ENCODE measurements at regions not wholly inside any gene's neighbourhood (a gene's known extent, or its start where the extent isn't known, plus 50 kb on each side); places are given as distances from the start of the nearest gene placed in this dataset.
"Not testable (repeated sequence)": the region's sequence is repeated elsewhere in the genome, so short reads cannot be mapped to it uniquely, and the experiment has no call there.

- Histone ChIP-seq H3K9me3 (ENCODE audit: control insufficient read depth, low read depth, low read length) (no peaks in the 10 kb centered on the region), H3K36me3 (ENCODE audit: control insufficient read depth, low read depth, low read length) (no peaks in the 10 kb centered on the region), H3K27ac (ENCODE audit: low read length) (no peak overlapping the region), H3K4me3 (ENCODE audit: low read length) (peak overlapping the region; percentile 40), H3K4me1 (ENCODE audit: control insufficient read depth, low read depth, low read length) (peaks cover 11% of the 10 kb centered on the region), H3K9ac (ENCODE audit: low read length) (peak overlapping the region; percentile 15), H3K27me3 (ENCODE audit: control insufficient read depth, insufficient read depth, low read length) (peaks cover 22% of the 10 kb centered on the region)
Measured at GRCh38 chr13:24931450-24932251, 164.3 kb upstream of the PABPC3 start.

- not testable (repeated sequence) for H3K9ac ChIP-seq (ENCODE audit: low read length); H3K9me3 ChIP-seq (ENCODE audit: control insufficient read depth, low read depth, low read length); H3K4me3 ChIP-seq (ENCODE audit: low read length); H3K36me3 ChIP-seq (ENCODE audit: control insufficient read depth, low read depth, low read length); H3K27ac ChIP-seq (ENCODE audit: low read length)
- peaks cover 16% of the 10 kb centered on the region for H3K4me1 ChIP-seq (ENCODE audit: control insufficient read depth, low read depth, low read length)
- peaks cover 23% of the 10 kb centered on the region for H3K27me3 ChIP-seq (ENCODE audit: control insufficient read depth, insufficient read depth, low read length)
Measured at GRCh38 chr13:24933106-24934023, 162.6 kb upstream of the PABPC3 start.

- not testable (repeated sequence) for H3K27ac ChIP-seq (ENCODE audit: low read length); H3K9ac ChIP-seq (ENCODE audit: low read length); H3K9me3 ChIP-seq (ENCODE audit: control insufficient read depth, low read depth, low read length); H3K36me3 ChIP-seq (ENCODE audit: control insufficient read depth, low read depth, low read length); H3K4me3 ChIP-seq (ENCODE audit: low read length)
- H3K4me1 ChIP-seq (ENCODE audit: control insufficient read depth, low read depth, low read length) = peaks cover 16% of the 10 kb centered on the region
- peaks cover 27% of the 10 kb centered on the region for H3K27me3 ChIP-seq (ENCODE audit: control insufficient read depth, insufficient read depth, low read length)
Measured at GRCh38 chr13:24934024-24934385, 161.9 kb upstream of the PABPC3 start.

GRCh38 chr13:24938966-24939365, 157.0 kb upstream of the PABPC3 start:
- H3K27ac ChIP-seq (ENCODE audit: low read length) = no peak overlapping the region
- peaks cover 5% of the 10 kb centered on the region for H3K27me3 ChIP-seq (ENCODE audit: control insufficient read depth, insufficient read depth, low read length)
- no peak overlapping the region for H3K9ac ChIP-seq (ENCODE audit: low read length)
- no peaks in the 10 kb centered on the region for H3K9me3 ChIP-seq (ENCODE audit: control insufficient read depth, low read depth, low read length)
- H3K4me3 ChIP-seq (ENCODE audit: low read length) = no peak overlapping the region
- no peaks in the 10 kb centered on the region for H3K36me3 ChIP-seq (ENCODE audit: control insufficient read depth, low read depth, low read length)
- H3K4me1 ChIP-seq (ENCODE audit: control insufficient read depth, low read depth, low read length) = peaks cover 4% of the 10 kb centered on the region

GRCh38 chr13:24941023-24941713, 154.8 kb upstream of the PABPC3 start:
- H3K36me3 ChIP-seq (ENCODE audit: control insufficient read depth, low read depth, low read length); H3K9ac ChIP-seq (ENCODE audit: low read length); H3K9me3 ChIP-seq (ENCODE audit: control insufficient read depth, low read depth, low read length); H3K4me3 ChIP-seq (ENCODE audit: low read length); H3K27me3 ChIP-seq (ENCODE audit: control insufficient read depth, insufficient read depth, low read length); H3K27ac ChIP-seq (ENCODE audit: low read length); H3K4me1 ChIP-seq (ENCODE audit: control insufficient read depth, low read depth, low read length): not testable (repeated sequence)

GRCh38 chr13:24943136-24943535, 152.8 kb upstream of the PABPC3 start:
- H3K27me3 ChIP-seq (ENCODE audit: control insufficient read depth, insufficient read depth, low read length) = peaks cover 5% of the 10 kb centered on the region

GRCh38 chr13:24944073-24944472, 151.9 kb upstream of the PABPC3 start:
- not testable (repeated sequence) for H3K9ac ChIP-seq (ENCODE audit: low read length); H3K36me3 ChIP-seq (ENCODE audit: control insufficient read depth, low read depth, low read length); H3K27ac ChIP-seq (ENCODE audit: low read length); H3K4me1 ChIP-seq (ENCODE audit: control insufficient read depth, low read depth, low read length); H3K9me3 ChIP-seq (ENCODE audit: control insufficient read depth, low read depth, low read length); H3K27me3 ChIP-seq (ENCODE audit: control insufficient read depth, insufficient read depth, low read length); H3K4me3 ChIP-seq (ENCODE audit: low read length)

More at GRCh38 chr13:24943136-24943535, 152.8 kb upstream of the PABPC3 start:
- Histone ChIP-seq H3K4me1 (ENCODE audit: control insufficient read depth, low read depth, low read length) (no peaks in the 10 kb centered on the region), H3K4me3 (ENCODE audit: low read length) (no peak overlapping the region), H3K9me3 (ENCODE audit: control insufficient read depth, low read depth, low read length) (no peaks in the 10 kb centered on the region), H3K9ac (ENCODE audit: low read length) (no peak overlapping the region), H3K36me3 (ENCODE audit: control insufficient read depth, low read depth, low read length) (no peaks in the 10 kb centered on the region), H3K27ac (ENCODE audit: low read length) (no peak overlapping the region)

- not testable (repeated sequence) for H3K27me3 ChIP-seq (ENCODE audit: control insufficient read depth, insufficient read depth, low read length); H3K9me3 ChIP-seq (ENCODE audit: control insufficient read depth, low read depth, low read length); H3K4me1 ChIP-seq (ENCODE audit: control insufficient read depth, low read depth, low read length); H3K9ac ChIP-seq (ENCODE audit: low read length); H3K36me3 ChIP-seq (ENCODE audit: control insufficient read depth, low read depth, low read length); H3K4me3 ChIP-seq (ENCODE audit: low read length); H3K27ac ChIP-seq (ENCODE audit: low read length)
Measured at GRCh38 chr13:24948977-24949376, 147.0 kb upstream of the PABPC3 start.

- not testable (repeated sequence) for H3K4me1 ChIP-seq (ENCODE audit: control insufficient read depth, low read depth, low read length); H3K4me3 ChIP-seq (ENCODE audit: low read length); H3K9me3 ChIP-seq (ENCODE audit: control insufficient read depth, low read depth, low read length); H3K27ac ChIP-seq (ENCODE audit: low read length); H3K9ac ChIP-seq (ENCODE audit: low read length); H3K36me3 ChIP-seq (ENCODE audit: control insufficient read depth, low read depth, low read length); H3K27me3 ChIP-seq (ENCODE audit: control insufficient read depth, insufficient read depth, low read length)
Measured at GRCh38 chr13:24950611-24951010, 145.3 kb upstream of the PABPC3 start.

- H3K36me3 ChIP-seq (ENCODE audit: control insufficient read depth, low read depth, low read length); H3K9me3 ChIP-seq (ENCODE audit: control insufficient read depth, low read depth, low read length); H3K27me3 ChIP-seq (ENCODE audit: control insufficient read depth, insufficient read depth, low read length); H3K4me1 ChIP-seq (ENCODE audit: control insufficient read depth, low read depth, low read length): not testable (repeated sequence)
- peak overlapping the region; percentile 69 for H3K4me3 ChIP-seq (ENCODE audit: low read length)
- H3K9ac ChIP-seq (ENCODE audit: low read length) = peak overlapping the region; percentile 63
- H3K27ac ChIP-seq (ENCODE audit: low read length) = peak overlapping the region; percentile 68
Measured at GRCh38 chr13:24967970-24968369, 128.0 kb upstream of the PABPC3 start.

GRCh38 chr13:24968416-24968815, 127.5 kb upstream of the PABPC3 start:
- H3K4me1 ChIP-seq (ENCODE audit: control insufficient read depth, low read depth, low read length); H3K9me3 ChIP-seq (ENCODE audit: control insufficient read depth, low read depth, low read length); H3K27me3 ChIP-seq (ENCODE audit: control insufficient read depth, insufficient read depth, low read length); H3K36me3 ChIP-seq (ENCODE audit: control insufficient read depth, low read depth, low read length): not testable (repeated sequence)
- Histone ChIP-seq H3K4me3 (ENCODE audit: low read length) (peak overlapping the region; percentile 69), H3K9ac (ENCODE audit: low read length) (peak overlapping the region; percentile 63), H3K27ac (ENCODE audit: low read length) (peak overlapping the region; percentile 68)

Data from iPS-18a (cell line).